Skeletal muscle satellite cell (primary cell): ENCODE measurements at regions not wholly inside any gene's neighbourhood (a gene's known extent, or its start where the extent isn't known, plus 50 kb on each side); places are given as distances from the start of the nearest gene placed in this dataset.
"Not testable (repeated sequence)": the region's sequence is repeated elsewhere in the genome, so short reads cannot be mapped to it uniquely, and the experiment has no call there.

ENCODE experiments used
- H3K27me3 ChIP-seq: 2 replicates; pipeline ENCODE4 v1.7.0; 2013; ENCODE audit warnings: low read length; ENCODE audit not compliant: control insufficient read depth, insufficient read depth
- H3K36me3 ChIP-seq: 2 replicates; pipeline ENCODE4 v1.7.0; 2013; ENCODE audit warnings: mild to moderate bottlenecking, control low read depth, low read length; ENCODE audit not compliant: insufficient read depth
- H3K4me1 ChIP-seq: 2 replicates; pipeline ENCODE4 v1.7.0; 2013; ENCODE audit warnings: low read length; ENCODE audit not compliant: control insufficient read depth, insufficient read depth
- H3K4me2 ChIP-seq: 2 replicates; pipeline ENCODE4 v1.7.0; 2013; ENCODE audit warnings: mild to moderate bottlenecking, low read length
- H3K4me3 ChIP-seq: 2 replicates; pipeline ENCODE4 v1.7.0; 2013; ENCODE audit warnings: low read length
- H3K9ac ChIP-seq: 2 replicates; pipeline ENCODE4 v1.7.0; 2013; ENCODE audit warnings: mild to moderate bottlenecking, low read depth, low read length, moderate library complexity
- H3K9me3 ChIP-seq: replicated peaks from 2 replicates; pipeline ENCODE4 v1.7.0; 2013; ENCODE audit warnings: mild to moderate bottlenecking, control low read depth, low read length

DNA sequence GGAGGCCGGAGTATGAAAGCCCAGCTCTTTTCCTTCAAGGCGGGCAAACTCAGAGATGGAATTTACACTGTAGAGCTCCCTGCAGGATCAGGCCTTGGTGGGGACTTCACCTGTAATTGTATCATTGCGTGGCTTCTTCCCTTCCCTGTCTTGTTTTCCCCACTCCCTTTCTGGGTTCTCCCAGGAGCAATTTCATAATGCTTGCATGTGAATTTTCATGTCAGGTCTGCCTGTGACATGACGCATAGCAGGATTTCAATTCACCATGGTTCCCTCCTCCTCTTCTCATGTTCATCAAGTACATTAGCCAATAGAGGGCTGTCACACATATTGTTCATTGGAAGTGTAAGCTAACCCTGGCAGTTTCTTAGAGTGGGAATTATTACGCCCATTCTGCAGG is 197.7 kb downstream of the RPS24 start:
- H3K9me3 ChIP-seq = no peaks in the 10 kb centered on the region
- no peak overlapping the region for H3K9ac ChIP-seq
- H3K4me2 ChIP-seq = no peak overlapping the region
- no peak overlapping the region for H3K4me3 ChIP-seq
- H3K4me1 ChIP-seq = peaks cover 3% of the 10 kb centered on the region
- no peaks in the 10 kb centered on the region for H3K27me3 ChIP-seq
- H3K36me3 ChIP-seq = no peaks in the 10 kb centered on the region

DNA sequence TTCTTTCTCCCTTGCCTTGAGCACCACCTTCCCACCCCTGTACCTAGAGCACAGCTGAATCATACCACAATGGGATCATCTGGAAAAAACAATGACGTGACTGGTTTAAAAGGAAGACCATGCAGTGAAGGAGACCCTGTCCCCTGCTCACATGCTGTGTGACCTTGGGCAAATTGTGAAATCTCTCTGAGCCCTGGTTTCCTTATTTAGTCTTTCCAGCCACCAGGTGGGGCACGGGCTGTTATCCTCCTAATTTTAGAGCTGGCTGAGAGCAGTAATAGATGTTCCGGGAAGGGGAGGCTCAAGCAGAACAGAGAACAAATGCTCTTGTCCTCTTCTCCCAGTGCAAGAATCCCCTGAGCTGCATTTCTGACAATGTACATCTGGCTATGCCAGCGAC is 198.3 kb downstream of the RPS24 start:
- H3K27me3 ChIP-seq = no peaks in the 10 kb centered on the region
- H3K9me3 ChIP-seq = no peaks in the 10 kb centered on the region
- H3K4me1 ChIP-seq = peaks cover 3% of the 10 kb centered on the region
- no peak overlapping the region for H3K9ac ChIP-seq
- no peaks in the 10 kb centered on the region for H3K36me3 ChIP-seq
- H3K4me2 ChIP-seq = no peak overlapping the region
- H3K4me3 ChIP-seq = no peak overlapping the region

GRCh38 chr10:78236416-78237015 is 202.9 kb downstream of the RPS24 start:
- Histone ChIP-seq H3K4me3 (no peak overlapping the region), H3K9ac (no peak overlapping the region), H3K27me3 (no peaks in the 10 kb centered on the region), H3K4me2 (no peak overlapping the region), H3K36me3 (no peaks in the 10 kb centered on the region), H3K4me1 (peaks cover 3% of the 10 kb centered on the region), H3K9me3 (no peaks in the 10 kb centered on the region)

GRCh38 chr10:78237951-78238350 is 204.3 kb downstream of the RPS24 start:
- H3K4me3 ChIP-seq, H3K9me3 ChIP-seq, H3K27me3 ChIP-seq, H3K9ac ChIP-seq, H3K36me3 ChIP-seq, H3K4me2 ChIP-seq, H3K4me1 ChIP-seq: not testable (repeated sequence)

DNA sequence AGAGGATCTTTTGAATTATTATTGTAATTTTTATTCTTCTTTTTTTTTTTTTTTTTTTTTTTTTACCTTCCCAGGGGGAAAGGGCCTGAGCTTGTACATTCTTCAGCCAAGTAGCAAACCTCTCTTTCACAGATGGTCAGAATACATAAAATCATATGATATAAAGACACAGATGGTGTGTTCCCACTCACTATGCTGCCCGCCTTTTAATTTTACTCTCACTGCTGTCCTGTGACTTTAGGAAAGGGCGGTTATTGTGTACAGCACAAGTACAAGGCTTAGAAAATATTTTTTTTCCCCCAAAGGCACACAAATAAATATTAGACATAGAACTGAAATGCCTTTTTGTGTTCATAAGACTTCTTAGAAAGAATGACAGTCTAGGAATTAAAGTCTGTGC is 213.6 kb downstream of the RPS24 start:
- no peaks in the 10 kb centered on the region for H3K27me3 ChIP-seq
- no peaks in the 10 kb centered on the region for H3K36me3 ChIP-seq
- H3K4me3 ChIP-seq = no peak overlapping the region
- H3K4me2 ChIP-seq = no peak overlapping the region
- H3K9ac ChIP-seq = no peak overlapping the region
- no peaks in the 10 kb centered on the region for H3K9me3 ChIP-seq
- H3K4me1 ChIP-seq = peaks cover 20% of the 10 kb centered on the region

GRCh38 chr10:78247821-78248220 is 214.2 kb downstream of the RPS24 start:
- H3K27me3 ChIP-seq = no peaks in the 10 kb centered on the region
- H3K9me3 ChIP-seq = no peaks in the 10 kb centered on the region
- no peak overlapping the region for H3K4me3 ChIP-seq
- H3K4me2 ChIP-seq = no peak overlapping the region
- H3K9ac ChIP-seq = no peak overlapping the region
- no peaks in the 10 kb centered on the region for H3K36me3 ChIP-seq
- H3K4me1 ChIP-seq = peaks cover 20% of the 10 kb centered on the region

GRCh38 chr10:78248651-78249464 is 215.2 kb downstream of the RPS24 start:
- Histone ChIP-seq H3K4me2 (peak overlapping the region; percentile 74), H3K9me3 (no peaks in the 10 kb centered on the region), H3K27me3 (no peaks in the 10 kb centered on the region), H3K9ac (peak overlapping the region; percentile 59), H3K36me3 (no peaks in the 10 kb centered on the region), H3K4me1 (peaks cover 20% of the 10 kb centered on the region), H3K4me3 (peak overlapping the region; percentile 53)

- no peak overlapping the region for H3K4me2 ChIP-seq
- H3K4me3 ChIP-seq = no peak overlapping the region
- no peak overlapping the region for H3K9ac ChIP-seq
- H3K36me3 ChIP-seq = no peaks in the 10 kb centered on the region
- no peaks in the 10 kb centered on the region for H3K9me3 ChIP-seq
- H3K4me1 ChIP-seq = peaks cover 27% of the 10 kb centered on the region
- no peaks in the 10 kb centered on the region for H3K27me3 ChIP-seq
Observed at GRCh38 chr10:78249690-78250089, 216.0 kb downstream of the RPS24 start.

- H3K27me3 ChIP-seq = no peaks in the 10 kb centered on the region
- H3K4me3 ChIP-seq = no peak overlapping the region
- no peak overlapping the region for H3K4me2 ChIP-seq
- no peak overlapping the region for H3K9ac ChIP-seq
- peaks cover 35% of the 10 kb centered on the region for H3K4me1 ChIP-seq
- H3K36me3 ChIP-seq = no peaks in the 10 kb centered on the region
- H3K9me3 ChIP-seq = no peaks in the 10 kb centered on the region
Observed at GRCh38 chr10:78250313-78251015, 216.8 kb downstream of the RPS24 start.

DNA sequence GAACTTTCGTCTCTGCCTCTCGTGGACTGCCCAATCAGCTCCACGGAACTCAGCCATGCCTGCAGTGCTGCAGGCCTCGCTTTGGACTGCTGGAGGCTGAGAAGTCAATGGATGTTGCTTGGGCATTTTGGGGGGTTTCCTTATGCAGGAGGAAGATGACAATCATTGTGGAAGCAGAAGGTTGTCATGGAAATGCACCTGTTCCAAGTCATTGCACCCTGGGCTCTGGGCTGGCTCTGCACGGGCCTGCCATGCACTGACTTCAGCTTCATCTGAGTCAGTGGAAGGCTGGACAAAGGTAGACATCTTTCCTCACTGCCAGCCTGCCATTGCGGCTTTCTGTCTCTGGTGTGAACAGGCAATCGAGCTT is 217.3 kb downstream of the RPS24 start:
- peaks cover 40% of the 10 kb centered on the region for H3K4me1 ChIP-seq
- no peak overlapping the region for H3K4me3 ChIP-seq
- H3K9ac ChIP-seq = no peak overlapping the region
- no peak overlapping the region for H3K4me2 ChIP-seq
- no peaks in the 10 kb centered on the region for H3K9me3 ChIP-seq
- H3K27me3 ChIP-seq = no peaks in the 10 kb centered on the region
- H3K36me3 ChIP-seq = no peaks in the 10 kb centered on the region

- Histone ChIP-seq H3K36me3 (no peaks in the 10 kb centered on the region), H3K4me1 (peaks cover 50% of the 10 kb centered on the region), H3K4me3 (no peak overlapping the region), H3K9ac (no peak overlapping the region), H3K27me3 (no peaks in the 10 kb centered on the region), H3K4me2 (no peak overlapping the region), H3K9me3 (no peaks in the 10 kb centered on the region)
Observed at GRCh38 chr10:78252286-78252685, 218.6 kb downstream of the RPS24 start.
